PC-9 (cell line): ENCODE measurements at regions not wholly inside any gene's neighbourhood (a gene's known extent, or its start where the extent isn't known, plus 50 kb on each side); places are given as distances from the start of the nearest gene placed in this dataset.

ENCODE experiments used
- BruUV-seq: library from RNA; stranded (reverse); fragments of 400-500 nt; replicated peaks from 2 replicates; lab custom pipeline; 2021; lab: Mats Ljungman, UMichigan
- CTCF ChIA-PET: fragments of 300-600 bp; sonication (Branson Sonifier 250); formaldehyde crosslinking; loops from one replicate; lab custom pipeline; 2022; ENCODE audit warnings: antibody characterized with exemption; lab: Charles Lee
- POLR2A ChIA-PET: fragments of 300-600 bp; sonication (Branson Sonifier 250); formaldehyde crosslinking; loops from one replicate; lab custom pipeline; 2022; ENCODE audit warnings: antibody characterized with exemption; ENCODE audit not compliant: unreplicated experiment; lab: Charles Lee
- DNase-seq, 2 experiments: peaks; one replicate each; pipeline versions ENCODE4 v3.0.0 to v3.0.0-alpha.2; 2015 to 2022; ENCODE audit warnings: mixed read lengths in 1 of 2
- H2AFZ ChIP-seq: fragments of 200-600 bp; sonication (generic); 2 replicates; pipeline ENCODE4 v1.8.1; 2017; ENCODE audit warnings: antibody characterized with exemption
- H3F3A ChIP-seq: fragments of 200-600 bp; sonication (generic); 2 replicates; pipeline ENCODE4 v1.8.1; 2017; ENCODE audit warnings: antibody characterized with exemption, mild to moderate bottlenecking, low read depth; ENCODE audit not compliant: insufficient read depth
- H3K27ac ChIP-seq: fragments of 200-600 bp; sonication (generic); 2 replicates; pipeline ENCODE4 v1.6.1; 2016; ENCODE audit warnings: mixed run types
- H3K27me3 ChIP-seq: fragments of 200-600 bp; sonication (generic); 2 replicates; pipeline ENCODE4 v1.6.1; 2016; ENCODE audit warnings: low read depth, mixed run types; ENCODE audit not compliant: insufficient read depth
- H3K36me3 ChIP-seq: fragments of 200-600 bp; sonication (generic); 2 replicates; pipeline ENCODE4 v1.6.1; 2016; ENCODE audit warnings: low read depth, mixed run types
- H3K4me1 ChIP-seq: fragments of 200-600 bp; sonication (generic); replicated peaks from 2 replicates; pipeline ENCODE4 v1.6.1; 2016; ENCODE audit warnings: mixed run types; ENCODE audit not compliant: insufficient read depth
- H3K4me2 ChIP-seq: fragments of 200-600 bp; sonication (generic); 2 replicates; pipeline ENCODE4 v1.6.1; 2017; ENCODE audit warnings: mixed run types
- H3K4me3 ChIP-seq: fragments of 200-600 bp; sonication (generic); 2 replicates; pipeline ENCODE4 v1.6.1; 2016; ENCODE audit warnings: mixed run types
- H3K79me2 ChIP-seq: fragments of 200-600 bp; sonication (generic); 2 replicates; pipeline ENCODE4 v1.6.1; 2017; ENCODE audit warnings: low read depth, mixed run types
- H3K9me2 ChIP-seq: fragments of 200-600 bp; sonication (generic); 2 replicates; pipeline ENCODE4 v1.8.1; 2017; ENCODE audit warnings: mild to moderate bottlenecking; ENCODE audit not compliant: insufficient read depth
- H3K9me3 ChIP-seq: fragments of 200-600 bp; sonication (generic); 2 replicates; pipeline ENCODE4 v1.8.1; 2016; ENCODE audit warnings: low read depth; ENCODE audit not compliant: insufficient read depth
- H4K20me1 ChIP-seq: fragments of 200-600 bp; sonication (generic); 2 replicates; pipeline ENCODE4 v1.8.1; 2017; ENCODE audit not compliant: insufficient read depth
- CTCF ChIP-seq: fragments of 200-600 bp; sonication (generic); conservative IDR thresholded peaks from 2 replicates; pipeline ENCODE4 v1.6.1; 2017; ENCODE audit warnings: mixed run types, antibody characterized with exemption, mild to moderate bottlenecking, moderate library complexity
- EZH2 ChIP-seq: fragments of 200-600 bp; sonication (generic); IDR thresholded peaks from 2 replicates; pipeline ENCODE4 v1.8.0; 2017; ENCODE audit warnings: antibody characterized with exemption, low read depth
- intact Hi-C: fragments of 100-400 bp; cut with micrococcal nuclease; formaldehyde crosslinking; loops from one replicate; pipeline ENCODE4 v1.10.0; 2022; ENCODE audit not compliant: unreplicated experiment

GRCh38 chr12:105721051-105721825 is 390.7 kb downstream of the C12orf75 start:
- H3K4me2 ChIP-seq, result no peak overlapping the region
- H3K4me1 ChIP-seq, result no peaks in the 10 kb centered on the region
- H2AFZ ChIP-seq, result no peak overlapping the region
- intact Hi-C loops, result no loop called here
- H3K27me3 ChIP-seq, result no peaks in the 10 kb centered on the region
- no peak overlapping the region for H3K27ac ChIP-seq
- H3K9me2 ChIP-seq, result no peaks in the 10 kb centered on the region
- DNase-seq, result no peak
- no peaks in the 10 kb centered on the region for H3K36me3 ChIP-seq
- H3F3A ChIP-seq, result no peaks in the 10 kb centered on the region
- CTCF ChIA-PET, result no interaction called here
- no peaks in the 10 kb centered on the region for H4K20me1 ChIP-seq
- no peak overlapping the region for H3K4me3 ChIP-seq
- no peaks in the 10 kb centered on the region for H3K79me2 ChIP-seq
- H3K9me3 ChIP-seq, result no peaks in the 10 kb centered on the region
- POLR2A ChIA-PET, result no interaction called here
- BruUV-seq, result no TSS peak
- TF ChIP-seq CTCF, result no peak
- TF ChIP-seq EZH2, result no peak

- no peaks in the 10 kb centered on the region for H4K20me1 ChIP-seq
- POLR2A ChIA-PET, result no interaction called here
- no peak overlapping the region for H3K4me2 ChIP-seq
- no peaks in the 10 kb centered on the region for H3K9me2 ChIP-seq
- no peaks in the 10 kb centered on the region for H3K79me2 ChIP-seq
- H3K27me3 ChIP-seq, result no peaks in the 10 kb centered on the region
- no peaks in the 10 kb centered on the region for H3K36me3 ChIP-seq
- TF ChIP-seq CTCF (no peak), EZH2 (no peak)
- H2AFZ ChIP-seq, result no peak overlapping the region
- no peaks in the 10 kb centered on the region for H3K4me1 ChIP-seq
- H3K4me3 ChIP-seq, result no peak overlapping the region
- intact Hi-C loops, result no loop called here
- H3K9me3 ChIP-seq, result no peaks in the 10 kb centered on the region
- BruUV-seq, result no TSS peak
- H3F3A ChIP-seq, result no peaks in the 10 kb centered on the region
- CTCF ChIA-PET, result no interaction called here
- no peak overlapping the region for H3K27ac ChIP-seq
- no peak for DNase-seq
These were observed 391.4 kb downstream of the C12orf75 start for GRCh38 chr12:105721891-105722290.

- no peak overlapping the region for H3K4me3 ChIP-seq
- BruUV-seq, result no TSS peak
- no peaks in the 10 kb centered on the region for H3K27me3 ChIP-seq
- H3K4me1 ChIP-seq, result no peaks in the 10 kb centered on the region
- no peaks in the 10 kb centered on the region for H4K20me1 ChIP-seq
- no peaks in the 10 kb centered on the region for H3K79me2 ChIP-seq
- intact Hi-C loops, result no loop called here
- no peaks in the 10 kb centered on the region for H3K36me3 ChIP-seq
- H3K9me2 ChIP-seq, result no peaks in the 10 kb centered on the region
- CTCF ChIA-PET, result no interaction called here
- no peak overlapping the region for H3K27ac ChIP-seq
- no peak for DNase-seq
- TF ChIP-seq EZH2 (no peak), CTCF (no peak)
- POLR2A ChIA-PET, result interaction anchor here (0.6 kb wide), 1 partner anchor 22 kb away, joined by 3 read pairs; no protein-coding TSS in a partner anchor
- no peak overlapping the region for H3K4me2 ChIP-seq
- H2AFZ ChIP-seq, result no peak overlapping the region
- no peaks in the 10 kb centered on the region for H3F3A ChIP-seq
- no peaks in the 10 kb centered on the region for H3K9me3 ChIP-seq
These were observed 392.6 kb downstream of the C12orf75 start for GRCh38 chr12:105723066-105723465.
